ENCODE measurements at regions not wholly inside any gene's neighbourhood (a gene's known extent, or its start where the extent isn't known, plus 50 kb on each side); places are given as distances from the start of the nearest gene placed in this dataset.
"Not testable (repeated sequence)": the region's sequence is repeated elsewhere in the genome, so short reads cannot be mapped to it uniquely, and the experiment has no call there.

DNA sequence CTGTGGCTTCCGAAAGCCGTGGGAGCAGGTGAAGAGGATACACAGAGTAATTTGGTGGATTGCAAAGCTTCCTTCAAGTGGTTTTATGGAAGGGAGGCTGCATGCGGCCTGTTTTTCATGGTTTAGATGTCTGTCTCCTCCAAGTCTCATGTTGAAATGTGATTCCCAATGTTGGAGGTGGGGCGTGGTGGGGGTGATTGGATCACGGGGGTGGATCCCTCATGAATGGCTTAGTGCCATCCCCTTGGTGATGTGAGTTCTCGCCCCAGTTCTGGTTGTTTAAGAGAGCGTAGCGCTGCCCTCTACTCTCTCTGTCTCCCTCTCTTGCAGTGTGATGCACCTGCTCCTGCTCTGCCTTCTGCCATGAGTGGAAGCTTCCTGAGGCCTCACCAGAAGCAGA is 247.8 kb upstream of the B3GAT1 start:
- Histone ChIP-seq H3K27me3 (no peaks in the 10 kb centered on the region), H3K27ac (no peak overlapping the region), H3K9me3 (no peaks in the 10 kb centered on the region), H3K36me3 (no peaks in the 10 kb centered on the region), H3K4me3 (no peak overlapping the region), H3K4me1 (no peaks in the 10 kb centered on the region)
- intact Hi-C loops (cut with DNase I; ENCODE audit: low total_unique reads) = no loop called here
- in situ Hi-C loops (cut with MboI; ENCODE audit: low sequenced_read_pairs in 4 of 4) = no loop called here
- ATAC-seq (no peak), DNase-seq (no peak)
- TF ChIP-seq, protein P1, sequence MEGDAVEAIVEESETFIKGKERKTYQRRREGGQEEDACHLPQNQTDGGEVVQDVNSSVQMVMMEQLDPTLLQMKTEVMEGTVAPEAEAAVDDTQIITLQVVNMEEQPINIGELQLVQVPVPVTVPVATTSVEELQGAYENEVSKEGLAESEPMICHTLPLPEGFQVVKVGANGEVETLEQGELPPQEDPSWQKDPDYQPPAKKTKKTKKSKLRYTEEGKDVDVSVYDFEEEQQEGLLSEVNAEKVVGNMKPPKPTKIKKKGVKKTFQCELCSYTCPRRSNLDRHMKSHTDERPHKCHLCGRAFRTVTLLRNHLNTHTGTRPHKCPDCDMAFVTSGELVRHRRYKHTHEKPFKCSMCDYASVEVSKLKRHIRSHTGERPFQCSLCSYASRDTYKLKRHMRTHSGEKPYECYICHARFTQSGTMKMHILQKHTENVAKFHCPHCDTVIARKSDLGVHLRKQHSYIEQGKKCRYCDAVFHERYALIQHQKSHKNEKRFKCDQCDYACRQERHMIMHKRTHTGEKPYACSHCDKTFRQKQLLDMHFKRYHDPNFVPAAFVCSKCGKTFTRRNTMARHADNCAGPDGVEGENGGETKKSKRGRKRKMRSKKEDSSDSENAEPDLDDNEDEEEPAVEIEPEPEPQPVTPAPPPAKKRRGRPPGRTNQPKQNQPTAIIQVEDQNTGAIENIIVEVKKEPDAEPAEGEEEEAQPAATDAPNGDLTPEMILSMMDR (IDR thresholded peaks at IDR 0.05 in 4 of 5, conservative IDR thresholded peaks at IDR 0.05 in 1 of 5) = no peak
- no peak for TF ChIP-seq POLR2A (IDR thresholded peaks at IDR 0.05)

DNA sequence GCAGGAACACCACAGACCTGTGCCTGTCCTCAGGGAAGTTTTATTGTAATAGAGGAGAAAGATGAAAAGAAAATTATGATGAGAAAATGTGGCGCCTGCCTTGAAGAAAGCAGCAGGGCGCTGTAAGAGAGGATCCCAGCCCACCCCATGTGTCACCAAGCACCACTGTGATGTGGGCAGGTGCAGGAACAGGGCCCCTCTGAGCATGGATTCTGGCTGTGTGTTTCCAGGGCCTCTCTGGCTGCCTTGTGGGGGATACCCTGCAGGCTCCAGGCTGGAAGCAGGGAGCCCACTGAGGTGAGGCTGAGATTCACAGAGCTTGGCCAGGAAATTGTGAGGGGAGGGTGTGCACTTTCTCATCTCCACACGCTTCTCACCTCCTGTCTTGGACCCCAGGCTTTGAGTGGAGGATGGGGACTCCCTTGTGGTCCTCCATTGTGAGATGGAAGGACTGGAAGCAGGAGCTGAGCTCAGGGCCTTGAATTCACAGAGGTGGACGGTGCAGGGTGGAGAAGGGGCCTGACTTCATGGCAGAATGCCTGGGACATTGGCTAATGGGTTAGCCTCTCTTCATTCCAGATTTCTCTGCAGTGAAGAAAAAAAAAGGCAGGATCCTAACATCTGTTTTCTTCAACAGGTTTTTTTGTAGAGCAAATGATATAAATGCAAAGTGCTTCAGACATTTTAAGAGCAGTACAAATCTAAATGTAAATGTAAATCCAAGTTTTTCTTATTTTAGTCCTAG is 246.6 kb upstream of the B3GAT1 start:
- Histone ChIP-seq H3K27ac (no peak overlapping the region), H3K36me3 (no peaks in the 10 kb centered on the region), H3K4me3 (no peak overlapping the region), H3K27me3 (no peaks in the 10 kb centered on the region), H3K9me3 (no peaks in the 10 kb centered on the region), H3K4me1 (no peaks in the 10 kb centered on the region)
- no peak for TF ChIP-seq POLR2A (IDR thresholded peaks at IDR 0.05)
- TF ChIP-seq, protein P1 (IDR thresholded peaks at IDR 0.05 in 4 of 5, conservative IDR thresholded peaks at IDR 0.05 in 1 of 5) = no peak
- no peak for ATAC-seq
- DNase-seq = no peak
- intact Hi-C loops (cut with DNase I; ENCODE audit: low total_unique reads) (no loop called here), in situ Hi-C loops (cut with MboI; ENCODE audit: low sequenced_read_pairs in 4 of 4) (no loop called here)

DNA sequence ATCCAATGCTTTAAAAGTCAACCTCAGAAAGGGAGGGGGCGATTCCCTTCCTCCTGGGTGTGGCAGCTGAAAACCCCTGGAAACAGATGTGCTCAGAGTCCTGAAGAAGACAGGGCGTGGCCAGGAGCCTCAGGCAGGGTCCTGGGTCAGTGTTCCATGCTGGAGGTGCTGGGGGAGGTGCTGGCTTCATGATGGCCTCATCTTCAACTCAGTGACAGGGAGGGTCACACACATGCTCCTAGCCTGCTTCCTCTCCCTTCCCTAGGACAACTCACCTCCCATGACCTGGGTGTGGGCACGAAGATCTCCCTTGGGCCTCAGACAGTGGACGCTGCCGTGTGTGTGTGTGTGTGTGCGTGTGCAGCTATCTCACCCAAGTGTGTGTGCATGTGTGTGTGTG is 245.6 kb upstream of the B3GAT1 start:
- Histone ChIP-seq H3K27ac (no peak overlapping the region), H3K4me3 (no peak overlapping the region), H3K9me3 (no peaks in the 10 kb centered on the region), H3K36me3 (no peaks in the 10 kb centered on the region), H3K4me1 (no peaks in the 10 kb centered on the region), H3K27me3 (no peaks in the 10 kb centered on the region)
- in situ Hi-C loops (cut with MboI; ENCODE audit: low sequenced_read_pairs in 4 of 4) = no loop called here
- TF ChIP-seq, protein P1 (IDR thresholded peaks at IDR 0.05 in 4 of 5, conservative IDR thresholded peaks at IDR 0.05 in 1 of 5) = no peak
- no peak for TF ChIP-seq POLR2A (IDR thresholded peaks at IDR 0.05)
- ATAC-seq (no peak), DNase-seq (no peak)
- intact Hi-C loops (cut with DNase I; ENCODE audit: low total_unique reads) = no loop called here

DNA sequence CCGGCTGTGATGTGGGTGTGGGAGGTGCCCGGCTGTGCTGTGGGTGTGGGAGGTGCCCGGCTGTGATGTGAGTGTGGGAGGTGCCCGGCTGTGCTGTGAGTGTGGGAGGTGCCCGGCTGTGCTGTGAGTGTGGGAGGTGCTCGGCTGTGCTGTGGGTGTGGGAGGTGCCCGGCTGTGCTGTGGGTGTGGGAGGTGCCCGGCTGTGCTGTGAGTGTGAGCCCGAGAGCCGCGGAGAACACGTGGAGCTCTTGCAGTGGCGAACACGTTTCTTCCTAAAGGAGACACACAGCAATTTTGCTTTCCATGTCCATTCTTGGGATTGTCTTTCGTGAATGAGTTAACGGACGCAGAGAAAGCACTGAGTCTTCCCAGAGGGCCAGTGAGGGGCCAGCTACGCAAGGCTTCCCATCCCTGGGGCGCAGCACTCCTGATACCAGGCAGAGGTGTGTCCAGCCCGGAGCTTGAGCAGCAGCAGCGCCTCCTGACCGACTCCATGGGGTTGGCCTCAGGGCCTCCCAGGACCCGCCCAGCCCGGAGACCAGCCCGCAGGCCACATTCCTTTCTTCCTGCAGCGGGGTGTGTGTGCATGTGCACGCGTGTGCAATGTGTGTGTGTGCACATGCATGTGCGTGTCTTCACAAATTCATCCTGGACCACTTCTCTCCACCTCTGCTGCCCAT is 245.0 kb upstream of the B3GAT1 start:
- H3K27me3 ChIP-seq = no peaks in the 10 kb centered on the region
- in situ Hi-C loops (cut with MboI; ENCODE audit: low sequenced_read_pairs in 4 of 4) = no loop called here

DNA sequence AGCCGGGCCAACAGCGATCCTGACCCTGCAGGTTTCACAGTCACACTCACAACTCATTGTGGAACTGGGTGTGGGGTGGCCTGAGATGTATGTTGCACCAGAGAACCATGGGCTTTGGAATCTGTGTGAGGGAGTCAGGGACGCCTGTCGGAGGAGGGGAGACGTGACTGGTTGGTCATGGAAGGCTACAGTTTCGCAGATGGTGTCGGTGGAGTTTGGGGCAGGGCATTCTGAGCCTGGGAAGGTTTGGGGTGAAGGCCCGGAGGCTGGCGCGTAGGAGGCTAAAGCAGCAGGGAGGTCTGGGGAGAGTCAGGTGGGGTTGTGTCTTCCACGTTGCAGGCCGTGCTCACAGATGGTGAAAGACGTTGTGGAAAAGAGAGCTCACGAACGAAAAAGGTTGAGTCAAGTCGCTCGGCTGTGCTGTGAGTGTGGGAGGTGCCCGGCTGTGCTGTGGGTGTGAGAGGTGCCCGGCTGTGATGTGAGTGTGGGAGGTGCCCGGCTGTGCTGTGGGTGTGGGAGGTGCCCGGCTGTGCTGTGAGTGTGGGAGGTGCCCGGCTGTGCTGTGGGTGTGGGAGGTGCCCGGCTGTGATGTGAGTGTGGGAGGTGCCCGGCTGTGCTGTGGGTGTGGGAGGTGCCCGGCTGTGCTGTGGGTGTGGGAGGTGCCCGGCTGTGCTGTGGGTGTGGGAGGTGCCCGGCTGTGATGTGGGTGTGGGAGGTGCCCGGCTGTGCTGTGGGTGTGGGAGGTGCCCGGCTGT is 244.2 kb upstream of the B3GAT1 start:
- ATAC-seq; in situ Hi-C loops (cut with MboI; ENCODE audit: low sequenced_read_pairs in 4 of 4); H3K27ac ChIP-seq; H3K4me1 ChIP-seq; intact Hi-C loops (cut with DNase I; ENCODE audit: low total_unique reads); DNase-seq; H3K27me3 ChIP-seq; H3K9me3 ChIP-seq; H3K4me3 ChIP-seq; H3K36me3 ChIP-seq: not testable (repeated sequence)

More for the DNA sequence above, 245.0 kb upstream of the B3GAT1 start:
- no peak for DNase-seq
- ATAC-seq = no peak
- Histone ChIP-seq H3K9me3 (no peaks in the 10 kb centered on the region), H3K4me3 (no peak overlapping the region), H3K27ac (no peak overlapping the region), H3K4me1 (no peaks in the 10 kb centered on the region), H3K36me3 (no peaks in the 10 kb centered on the region)
- TF ChIP-seq POLR2A (IDR thresholded peaks at IDR 0.05) = no peak
- TF ChIP-seq, protein P1 (IDR thresholded peaks at IDR 0.05 in 4 of 5, conservative IDR thresholded peaks at IDR 0.05 in 1 of 5) = no peak
- intact Hi-C loops (cut with DNase I; ENCODE audit: low total_unique reads) = no loop called here
